Panc1 (cell line): ENCODE measurements at regions not wholly inside any gene's neighbourhood (a gene's known extent, or its start where the extent isn't known, plus 50 kb on each side); places are given as distances from the start of the nearest gene placed in this dataset.

ENCODE experiments used
- ATAC-seq: fragments of 200-7000 bp; cut with Tn5 transposase; 2 replicates; pipeline ENCODE4 v1.9.1; 2020; ENCODE audit warnings: mild to moderate bottlenecking, moderate library complexity
- BruUV-seq: library from RNA; stranded (reverse); fragments of 400-500 nt; replicated peaks from 2 replicates; lab custom pipeline; 2021; lab: Mats Ljungman, UMichigan
- CTCF ChIA-PET: fragments of 300-600 bp; sonication (Branson Sonifier 250); formaldehyde crosslinking; loops from one replicate; lab custom pipeline; 2022; ENCODE audit warnings: antibody characterized with exemption; lab: Charles Lee
- POLR2A ChIA-PET: fragments of 300-600 bp; sonication (Branson Sonifier 250); formaldehyde crosslinking; loops from one replicate; lab custom pipeline; 2022; ENCODE audit warnings: antibody characterized with exemption; lab: Charles Lee
- DNase-seq: peaks from one replicate; pipeline ENCODE4 v3.0.0-alpha.2; 2010; ENCODE audit warnings: low read depth, low spot score
- H3K27ac ChIP-seq: 2 replicates; pipeline ENCODE4 v1.5.1; 2011; ENCODE audit warnings: mild to moderate bottlenecking, low read length, inconsistent platforms
- H3K27me3 ChIP-seq: fragments of 200-500 bp; sonication (Bioruptor generic); 2 replicates; pipeline ENCODE4 v1.6.0; 2014; ENCODE audit warnings: low read length, inconsistent platforms; ENCODE audit not compliant: control insufficient read depth, insufficient read depth
- H3K36me3 ChIP-seq: fragments of 200-500 bp; sonication (Bioruptor generic); 2 replicates; pipeline ENCODE4 v1.5.1; 2014; ENCODE audit warnings: inconsistent platforms, mild to moderate bottlenecking, low read length, moderate library complexity; ENCODE audit not compliant: control insufficient read depth, insufficient read depth
- H3K4me1 ChIP-seq: 2 replicates; pipeline ENCODE4 v1.5.1; 2011; ENCODE audit warnings: inconsistent platforms, mild to moderate bottlenecking, low read length, moderate library complexity; ENCODE audit not compliant: control insufficient read depth, insufficient read depth
- H3K4me3 ChIP-seq, 2 experiments: 2 replicates each; pipeline ENCODE4 v1.5.1; 2011 to 2012; ENCODE audit warnings: low read depth in 2 of 2, low read length in 2 of 2, mild to moderate bottlenecking in 2 of 2, inconsistent platforms in 1 of 2, moderate library complexity in 1 of 2
- H3K9me3 ChIP-seq: fragments of 200-500 bp; sonication (Bioruptor generic); 2 replicates; pipeline ENCODE4 v1.5.1; 2014; ENCODE audit warnings: low read depth, mild to moderate bottlenecking, inconsistent platforms, low read length, moderate library complexity; ENCODE audit not compliant: control insufficient read depth, insufficient read depth
- CTCF ChIP-seq: fragments of 450-650 bp; IDR thresholded peaks from 2 replicates; pipeline ENCODE4 v1.5.1; 2017; ENCODE audit warnings: mild to moderate bottlenecking
- POLR2AphosphoS5 ChIP-seq: IDR thresholded peaks from 2 replicates; pipeline ENCODE4 v1.6.1; 2012; ENCODE audit warnings: mild to moderate bottlenecking, low read depth, low read length, moderate library complexity
- REST ChIP-seq, 2 experiments: IDR thresholded peaks; 2 replicates each; pipeline ENCODE4 v1.6.1; 2011 to 2012; ENCODE audit warnings: low read depth in 2 of 2, control low read depth in 1 of 2, low read length in 1 of 2, mild to moderate bottlenecking in 1 of 2, moderate library complexity in 1 of 2; ENCODE audit not compliant: insufficient read depth in 1 of 2
- SIN3A ChIP-seq: IDR thresholded peaks from 2 replicates; pipeline ENCODE4 v1.6.1; 2012; ENCODE audit warnings: low read depth, mild to moderate bottlenecking, low read length, moderate library complexity, borderline replicate concordance; ENCODE audit not compliant: insufficient read depth
- TCF7L2 ChIP-seq: IDR thresholded peaks from 2 replicates; pipeline ENCODE4 v1.6.1; 2011; ENCODE audit warnings: mild to moderate bottlenecking, low read depth, low read length, inconsistent platforms
- in situ Hi-C: cut with HindIII; loops from 2 replicates; pipeline ENCODE4 v1.10.0; 2016; ENCODE audit warnings: low sequenced_read_pairs, low pct_unique_long_range_greater_than_20kb
- intact Hi-C: fragments of 100-400 bp; cut with micrococcal nuclease; formaldehyde crosslinking; loops from one replicate; pipeline ENCODE4 v1.10.0; 2022; ENCODE audit not compliant: unreplicated experiment

GRCh38 chr4:182175788-182176519, 67.2 kb upstream of the TENM3 start:
- TF ChIP-seq REST (IDR thresholded peaks at IDR 0.05; ENCODE audit: insufficient read depth in 1 of 2, low read depth in 2 of 2, low read length in 1 of 2) (no peak), SIN3A (no peak), POLR2AphosphoS5 (no peak), CTCF (no peak), TCF7L2 (no peak)
- ATAC-seq (no peak), DNase-seq (no peak)
- intact Hi-C loops = no loop called here
- Histone ChIP-seq H3K4me3 (no peak overlapping the region), H3K27ac (no peak overlapping the region), H3K9me3 (no peaks in the 10 kb centered on the region), H3K36me3 (no peaks in the 10 kb centered on the region), H3K27me3 (no peaks in the 10 kb centered on the region), H3K4me1 (no peaks in the 10 kb centered on the region)
- in situ Hi-C loops = no loop called here
- no TSS peak for BruUV-seq
- ChIA-PET CTCF (no interaction called here), POLR2A (no interaction called here)

- TF ChIP-seq SIN3A (no peak), POLR2AphosphoS5 (no peak), REST (IDR thresholded peaks at IDR 0.05; ENCODE audit: insufficient read depth in 1 of 2, low read depth in 2 of 2, low read length in 1 of 2) (no peak), TCF7L2 (no peak), CTCF (no peak)
- in situ Hi-C loops = no loop called here
- no TSS peak for BruUV-seq
- POLR2A ChIA-PET = no interaction called here
- intact Hi-C loops = no loop called here
- DNase-seq = no peak
- no peak for ATAC-seq
- CTCF ChIA-PET = no interaction called here
- H3K9me3 ChIP-seq = no peaks in the 10 kb centered on the region
- H3K4me1 ChIP-seq = no peaks in the 10 kb centered on the region
- H3K4me3 ChIP-seq = no peak overlapping the region
- H3K27me3 ChIP-seq = no peaks in the 10 kb centered on the region
- H3K27ac ChIP-seq = no peak overlapping the region
- no peaks in the 10 kb centered on the region for H3K36me3 ChIP-seq
Observed at GRCh38 chr4:182177166-182177565, 66.0 kb upstream of the TENM3 start.
